ENCODE measurements at regions not wholly inside any gene's neighbourhood (a gene's known extent, or its start where the extent isn't known, plus 50 kb on each side); places are given as distances from the start of the nearest gene placed in this dataset.

- TF ChIP-seq ZNF800 (CRISPR knock-in tag; IDR thresholded peaks at IDR 0.05), result peak; percentile 67; the same call in 1 of the 2 replicates
- no peak for TF ChIP-seq PBX3 (CRISPR knock-in tag; IDR thresholded peaks at IDR 0.05; ENCODE audit: borderline replicate concordance)
- no peak for TF ChIP-seq ISX (CRISPR knock-in tag; conservative IDR thresholded peaks at IDR 0.05)
- TF ChIP-seq GLMP (CRISPR knock-in tag; IDR thresholded peaks at IDR 0.05; ENCODE audit: borderline replicate concordance), result no peak
- TF ChIP-seq ARNT2 (CRISPR knock-in tag; IDR thresholded peaks at IDR 0.05; ENCODE audit: low read depth), result peak; percentile 77; the same call in 1 of the 2 replicates
- TF ChIP-seq KDM1A (CRISPR knock-in tag; IDR thresholded peaks at IDR 0.05), result peak; percentile 89
- no peak for TF ChIP-seq ZNF841 (CRISPR knock-in tag; IDR thresholded peaks at IDR 0.05; ENCODE audit: borderline replicate concordance)
- TF ChIP-seq ZNF879 (CRISPR knock-in tag; IDR thresholded peaks at IDR 0.05), result no peak
- TF ChIP-seq GZF1 (CRISPR knock-in tag; IDR thresholded peaks at IDR 0.05), result no peak
- no peak for TF ChIP-seq KAT7 (CRISPR knock-in tag; IDR thresholded peaks at IDR 0.05; ENCODE audit: borderline replicate concordance)
- TF ChIP-seq ZNF530 (CRISPR knock-in tag; IDR thresholded peaks at IDR 0.05; ENCODE audit: low read depth), result no peak
- TF ChIP-seq NFE2 (CRISPR knock-in tag; IDR thresholded peaks at IDR 0.05), result no peak
- no peak for TF ChIP-seq HDAC6 (IDR thresholded peaks at IDR 0.05; ENCODE audit: low read depth, low read length)
- TF ChIP-seq ZNF496 (CRISPR knock-in tag; IDR thresholded peaks at IDR 0.05; ENCODE audit: insufficient replicate concordance), result no peak
- no peak for TF ChIP-seq GRHL1 (CRISPR knock-in tag; conservative IDR thresholded peaks at IDR 0.05)
- peak; percentile 98 for TF ChIP-seq POGZ (CRISPR knock-in tag; IDR thresholded peaks at IDR 0.05)
- peak; percentile 87; the same call in 1 of the 2 replicates for TF ChIP-seq KDM5B (CRISPR knock-in tag; IDR thresholded peaks at IDR 0.05; ENCODE audit: borderline replicate concordance)
- peak; percentile 95 for TF ChIP-seq ZNF350 (CRISPR knock-in tag; IDR thresholded peaks at IDR 0.05; ENCODE audit: borderline replicate concordance, low read depth)
- TF ChIP-seq CBX2 (IDR thresholded peaks at IDR 0.05; ENCODE audit: low read depth, low read length), result no peak
- TF ChIP-seq CBX2 (CRISPR knock-in tag; IDR thresholded peaks at IDR 0.05; ENCODE audit: low read depth), result no peak
- no peak for TF ChIP-seq SNAI1 (CRISPR knock-in tag; IDR thresholded peaks at IDR 0.05; ENCODE audit: borderline replicate concordance)
- TF ChIP-seq YY1 (IDR thresholded peaks at IDR 0.05; ENCODE audit: insufficient read depth, insufficient replicate concordance, low read depth, low read length), result peak; percentile 39
- TF ChIP-seq ZNF678 (CRISPR knock-in tag; IDR thresholded peaks at IDR 0.05), result no peak
- TF ChIP-seq ZBTB8A (CRISPR knock-in tag; IDR thresholded peaks at IDR 0.05; ENCODE audit: borderline replicate concordance, low read depth), result no peak
- TF ChIP-seq WIZ (CRISPR knock-in tag; IDR thresholded peaks at IDR 0.05), result 0 out of 2 replicates have a peak, but pooled peaks have one; percentile 38
- TF ChIP-seq ZNF616 (CRISPR knock-in tag; IDR thresholded peaks at IDR 0.05; ENCODE audit: low read depth), result no peak
Measured at GRCh38 chr5:173802670-173803165, 85.4 kb upstream of the CPEB4 start (continued).

All from HepG2 (cell line).